NCI-H1092 treated with DMSO at 0.1 percent for 48 hours (cell line): ENCODE measurements at regions not wholly inside any gene's neighbourhood (a gene's known extent, or its start where the extent isn't known, plus 50 kb on each side); places are given as distances from the start of the nearest gene placed in this dataset.
A peak's percentile ranks its signal among the peaks of the same experiment; 100 is the strongest.

Experiments used
- DNase-seq: peaks from one replicate; lab custom pipeline; 2025; lab: John Stamatoyannopoulos, UW

DNA sequence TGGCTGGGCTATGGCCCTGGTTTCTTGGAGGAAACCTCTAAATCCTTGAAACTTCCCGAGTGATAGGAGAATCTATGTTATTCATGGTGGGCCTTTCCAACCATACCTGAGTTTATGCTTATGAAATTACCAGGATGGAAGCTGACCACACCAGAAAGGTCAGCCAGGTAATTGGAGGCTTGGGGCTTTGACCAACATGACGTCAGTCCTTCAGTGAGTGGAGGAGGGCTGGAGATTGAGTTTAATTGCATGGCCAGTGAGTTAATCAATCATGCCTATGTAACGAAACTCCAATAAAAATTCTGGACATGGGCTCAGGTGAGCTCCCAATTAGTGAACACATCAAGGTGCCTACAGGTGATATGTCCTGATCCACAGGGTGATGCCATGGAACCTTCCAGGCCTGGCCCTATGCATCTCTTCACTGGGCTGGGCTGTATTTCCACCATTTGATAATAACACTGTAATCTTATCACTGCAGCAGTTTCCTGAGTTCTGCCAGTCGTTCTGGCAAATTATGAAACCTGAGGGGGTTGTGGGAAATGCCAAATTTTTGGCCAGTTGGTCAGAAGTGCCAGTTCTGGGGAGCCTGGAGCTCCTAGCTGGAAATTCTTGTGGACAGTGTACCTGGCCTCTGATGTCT lies 106.5 kb downstream of the CDH26 start:
- no peak for DNase-seq

DNA sequence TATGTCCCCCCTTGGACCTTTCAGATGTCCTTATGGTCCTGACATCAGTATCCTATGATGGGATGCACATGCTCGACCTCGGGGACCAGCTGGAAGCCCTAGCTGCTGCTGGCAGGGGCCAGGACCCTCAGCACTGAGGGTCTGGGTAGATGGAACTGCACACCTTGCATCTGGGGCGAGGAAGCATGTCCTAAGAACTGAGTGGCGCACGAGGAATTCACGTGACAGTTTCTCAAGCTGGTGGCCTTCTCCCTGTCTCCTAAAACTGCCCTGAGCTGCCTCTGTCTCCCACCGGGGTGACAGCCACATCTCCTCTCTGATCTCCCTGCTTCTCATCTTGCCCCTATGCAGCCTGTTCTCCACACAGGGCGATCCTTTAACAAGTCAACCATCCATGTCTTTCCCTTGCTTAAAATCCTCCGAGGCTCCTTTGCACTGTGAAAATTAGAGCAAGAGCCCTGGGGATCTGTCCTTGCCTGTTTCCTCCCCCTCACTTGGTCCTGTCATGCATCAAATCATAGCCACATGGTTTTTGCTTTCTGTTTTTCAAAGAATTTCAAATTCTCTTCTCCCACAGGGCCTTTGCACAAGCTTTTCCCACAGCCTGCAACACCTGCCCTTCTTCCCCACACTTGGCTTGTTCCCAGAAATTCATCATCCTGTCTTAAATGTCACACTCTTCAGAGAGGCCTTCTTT lies 107.7 kb downstream of the CDH26 start:
- no peak for DNase-seq

DNA sequence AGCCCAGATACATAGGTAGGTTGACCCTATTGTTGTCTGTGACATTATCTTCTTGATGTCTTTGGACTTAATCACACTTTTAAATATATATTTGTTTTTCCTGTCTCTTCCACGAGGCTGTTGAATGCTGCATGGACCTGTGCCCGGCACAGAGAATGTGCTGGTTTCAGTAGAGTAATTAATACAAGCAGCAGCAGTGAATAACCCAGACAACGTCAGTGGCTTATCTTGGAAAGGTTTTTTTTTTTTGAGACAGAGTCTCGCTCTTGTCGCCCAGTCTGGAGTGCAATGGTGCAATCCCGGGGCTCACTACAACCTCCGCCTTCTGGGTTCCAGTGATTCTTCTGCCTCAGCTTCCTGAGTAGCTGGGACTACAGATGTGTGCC lies 108.2 kb downstream of the CDH26 start:
- no peak for DNase-seq

DNA sequence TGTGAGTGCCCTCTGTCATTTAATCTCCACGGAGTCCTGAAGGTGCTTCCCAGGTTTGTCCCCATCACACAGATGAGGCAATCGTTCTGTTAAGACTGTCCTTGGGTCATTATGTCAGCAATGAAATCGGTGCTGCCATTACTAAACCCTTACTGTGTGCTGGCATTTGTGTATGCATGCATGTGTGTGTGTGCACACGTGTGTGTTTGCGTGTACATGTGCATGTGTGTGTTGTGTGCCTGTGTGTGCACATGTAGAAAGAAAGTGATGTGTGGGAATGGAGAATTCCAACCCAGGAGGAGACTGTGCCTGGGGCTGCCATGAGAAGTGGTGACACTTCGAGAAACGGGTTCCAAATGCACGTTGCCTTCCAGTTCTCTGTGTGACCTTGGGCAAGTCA lies 110.3 kb downstream of the CDH26 start:
- DNase-seq, result no peak

DNA sequence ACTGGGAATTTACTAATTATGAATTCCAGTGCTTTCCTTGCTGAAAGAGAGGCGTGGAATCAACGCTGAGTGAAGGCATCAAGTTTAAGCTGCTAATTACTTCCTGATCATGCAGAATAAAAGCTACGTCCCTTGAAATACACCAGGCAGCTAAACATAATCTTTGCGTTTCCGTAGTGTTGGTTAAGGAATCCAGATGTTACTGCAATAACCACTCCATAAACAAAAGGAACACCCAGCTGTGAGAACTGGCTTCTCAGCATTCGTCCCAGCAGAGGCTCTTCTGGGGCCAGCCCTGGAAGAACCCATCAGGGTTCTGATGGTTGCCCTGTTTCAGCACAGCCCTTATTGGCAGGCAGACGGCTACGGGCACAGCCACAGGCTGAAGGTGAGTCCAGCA lies 111.4 kb downstream of the CDH26 start:
- DNase-seq, result no peak

DNA sequence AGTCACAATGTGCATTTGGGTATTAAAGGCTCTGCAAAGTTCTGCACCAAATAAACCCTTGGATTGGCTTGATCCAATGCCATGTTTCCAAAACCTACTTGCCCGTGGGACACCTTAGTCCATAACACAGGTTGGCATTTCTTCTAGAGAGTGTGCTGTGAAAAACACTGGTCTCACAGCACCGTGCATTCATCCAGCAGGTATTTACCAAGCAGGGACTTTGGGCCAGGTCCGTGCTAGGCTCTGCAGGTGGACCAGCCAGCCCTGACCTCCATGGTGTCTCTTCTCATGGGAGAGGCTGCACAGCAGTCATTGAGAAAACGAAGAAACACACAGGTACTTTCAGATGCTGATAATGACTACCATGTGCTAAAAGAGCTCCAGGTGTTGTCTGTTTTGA lies 112.6 kb downstream of the CDH26 start:
- DNase-seq, result no peak

DNA sequence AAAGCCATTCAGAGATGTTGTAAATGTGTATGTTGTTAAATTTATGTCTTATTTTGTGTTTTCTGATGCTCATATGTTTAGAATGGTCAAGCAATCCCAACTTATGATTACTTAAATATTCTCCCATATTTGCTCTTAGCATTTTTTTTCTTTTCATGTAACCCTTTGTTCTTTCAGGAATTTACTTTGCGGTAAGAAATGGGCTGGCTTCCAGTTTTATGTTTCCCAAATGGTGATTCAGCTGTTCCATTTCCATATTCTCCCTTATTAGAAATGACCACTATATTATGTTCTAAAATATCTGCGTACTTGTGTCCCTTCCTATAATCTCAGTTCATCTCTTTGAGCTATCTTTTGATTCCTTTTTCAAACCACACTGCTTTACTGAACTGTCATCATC lies 113.7 kb downstream of the CDH26 start:
- DNase-seq, result no peak

DNA sequence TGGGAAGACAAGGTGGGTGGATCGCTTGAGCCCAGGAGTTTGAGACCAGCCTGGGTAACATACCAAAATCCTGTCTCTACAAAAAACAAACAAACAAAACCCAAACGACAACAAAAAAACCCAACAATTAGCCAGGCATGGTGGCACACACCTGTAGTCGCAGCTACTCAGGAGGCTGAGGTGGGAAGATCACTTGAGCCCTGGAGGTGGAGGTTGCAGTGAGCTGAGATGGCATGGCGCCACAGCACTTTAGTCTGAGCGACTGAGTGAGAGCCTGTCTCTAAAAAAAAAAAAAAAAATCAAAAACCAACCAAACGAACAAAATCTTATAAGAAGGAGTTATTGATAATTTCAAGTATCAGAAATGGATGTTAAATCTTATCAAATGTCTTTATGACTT lies 114.9 kb downstream of the CDH26 start:
- no peak for DNase-seq

DNA sequence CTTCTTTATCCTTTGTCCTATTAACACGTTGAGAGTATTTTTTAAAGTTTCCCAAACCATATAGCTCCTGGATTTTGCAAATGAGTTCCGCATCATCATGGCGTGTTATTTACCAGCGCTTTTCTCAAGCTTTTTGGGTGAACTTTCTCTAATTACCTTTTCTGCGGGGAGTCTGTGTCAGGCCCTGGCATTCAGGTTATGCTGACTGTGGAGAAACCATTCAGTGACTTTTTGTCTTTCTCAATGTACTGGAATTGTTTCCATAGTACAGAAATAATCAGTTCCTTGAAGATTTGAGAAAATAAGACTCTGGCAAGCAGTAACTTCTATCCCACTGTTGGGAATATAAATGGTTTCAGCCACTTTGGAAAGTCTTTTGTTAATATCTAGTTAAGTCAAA lies 115.3 kb downstream of the CDH26 start:
- no peak for DNase-seq

DNA sequence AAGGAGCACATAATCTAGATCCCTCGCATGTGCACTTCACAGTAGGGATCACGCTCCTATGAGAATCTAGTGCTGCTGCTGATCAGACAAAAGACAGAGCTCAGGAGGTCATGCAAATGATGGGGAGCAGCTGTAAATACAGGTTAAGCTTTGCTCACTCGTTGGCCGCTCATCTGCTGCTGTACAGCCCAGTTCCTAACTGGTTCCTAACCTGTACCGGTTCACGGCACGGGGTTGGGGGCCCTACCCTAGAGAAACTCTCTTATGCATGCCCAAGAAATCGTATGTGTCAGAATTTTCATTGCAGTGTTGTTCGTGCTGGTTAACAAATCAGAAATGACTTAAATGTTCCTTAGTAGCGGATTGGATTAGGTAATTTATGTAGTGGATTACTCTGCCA lies 116.1 kb downstream of the CDH26 start:
- DNase-seq, result no peak

DNA sequence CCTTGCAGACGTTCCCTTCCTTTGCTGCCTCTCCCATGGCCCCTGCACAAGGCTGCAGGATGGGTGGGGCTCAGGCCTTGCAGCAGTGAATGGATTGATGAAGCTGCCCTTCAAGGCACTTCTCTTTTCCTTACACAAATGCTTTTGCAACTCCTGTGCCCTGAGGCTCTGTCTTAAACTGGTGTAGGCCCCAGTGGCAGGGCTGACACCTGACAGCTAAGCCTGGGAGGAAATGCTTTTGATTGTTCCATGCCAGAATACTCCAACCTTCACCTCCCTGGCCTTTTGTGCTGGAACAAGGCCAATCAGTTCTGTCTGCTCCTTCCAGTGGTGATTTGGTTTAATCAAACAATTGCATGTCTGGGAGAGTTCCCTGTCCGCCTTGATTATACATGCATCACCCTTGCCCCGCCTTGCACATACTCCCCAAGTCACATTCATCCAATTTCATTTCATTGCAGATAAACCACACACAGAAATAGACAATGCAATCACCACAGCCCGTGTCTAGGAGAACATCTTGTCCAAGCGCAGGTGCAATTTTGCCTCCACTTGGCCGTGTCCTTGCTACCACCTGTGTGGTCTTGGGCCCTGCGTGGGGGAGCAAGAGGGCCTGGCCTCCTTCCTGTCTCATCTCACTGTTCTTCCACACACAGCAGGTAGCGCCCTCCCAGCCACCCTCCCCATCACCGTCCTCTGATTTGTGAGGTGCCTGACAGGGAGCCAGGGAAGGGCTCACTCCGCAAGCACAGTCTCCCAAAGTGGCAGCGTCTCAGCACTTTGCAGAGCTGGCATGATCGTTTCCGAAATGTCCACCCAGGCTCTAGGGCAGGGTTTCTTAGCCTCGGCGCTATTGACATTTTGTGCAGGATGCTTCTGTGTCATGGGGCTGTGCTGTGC lies 120.4 kb downstream of the CDH26 start:
- no peak for DNase-seq

DNA sequence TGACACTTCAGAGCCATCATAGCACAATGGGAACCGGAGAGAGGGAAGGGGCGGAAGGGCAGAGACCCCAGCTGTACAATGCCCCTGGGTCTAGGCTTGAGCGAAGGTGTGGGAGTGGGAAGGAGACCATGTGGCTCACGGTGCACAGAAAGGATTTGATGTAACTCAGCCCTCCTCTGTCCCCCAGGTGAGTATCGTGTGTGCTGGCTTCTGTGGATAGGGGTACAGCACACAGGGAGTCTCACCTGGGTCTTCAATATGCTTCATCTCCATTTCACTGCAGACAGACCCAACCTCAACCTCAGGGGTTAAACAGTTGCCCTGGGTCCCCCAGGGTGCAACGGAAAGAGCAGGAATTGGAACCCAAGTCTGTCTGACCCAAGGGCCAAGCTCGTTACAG lies 122.2 kb downstream of the CDH26 start:
- no peak for DNase-seq

DNA sequence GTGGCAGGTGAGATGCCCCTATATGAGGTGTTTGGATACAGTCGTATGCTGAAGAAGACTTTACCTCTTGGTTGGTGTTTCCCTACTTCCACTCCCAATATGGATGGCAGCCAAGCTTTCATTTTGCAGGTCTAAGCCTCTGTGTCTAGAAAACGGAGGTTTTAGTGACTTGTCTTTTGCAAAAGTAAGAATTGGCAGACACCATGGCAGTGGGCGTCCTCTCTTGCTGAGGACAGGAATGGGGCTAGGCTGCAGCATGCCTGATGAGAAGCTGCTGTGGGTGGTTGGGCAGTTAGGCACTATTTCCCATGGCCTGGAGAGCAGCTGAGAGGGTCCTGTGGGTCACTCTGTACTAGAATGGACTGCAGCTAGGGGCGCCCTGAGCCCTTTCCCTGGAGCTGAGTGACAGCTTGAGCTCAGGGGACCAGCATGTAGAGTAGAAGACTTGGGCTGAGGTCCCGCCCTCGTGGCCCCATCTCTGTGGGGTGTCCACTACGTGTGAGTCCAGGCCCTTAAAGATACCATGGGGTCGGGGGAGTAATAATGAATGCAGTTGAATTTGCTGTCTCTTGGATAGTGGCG lies 127.4 kb downstream of the CDH26 start:
- no peak for DNase-seq

DNA sequence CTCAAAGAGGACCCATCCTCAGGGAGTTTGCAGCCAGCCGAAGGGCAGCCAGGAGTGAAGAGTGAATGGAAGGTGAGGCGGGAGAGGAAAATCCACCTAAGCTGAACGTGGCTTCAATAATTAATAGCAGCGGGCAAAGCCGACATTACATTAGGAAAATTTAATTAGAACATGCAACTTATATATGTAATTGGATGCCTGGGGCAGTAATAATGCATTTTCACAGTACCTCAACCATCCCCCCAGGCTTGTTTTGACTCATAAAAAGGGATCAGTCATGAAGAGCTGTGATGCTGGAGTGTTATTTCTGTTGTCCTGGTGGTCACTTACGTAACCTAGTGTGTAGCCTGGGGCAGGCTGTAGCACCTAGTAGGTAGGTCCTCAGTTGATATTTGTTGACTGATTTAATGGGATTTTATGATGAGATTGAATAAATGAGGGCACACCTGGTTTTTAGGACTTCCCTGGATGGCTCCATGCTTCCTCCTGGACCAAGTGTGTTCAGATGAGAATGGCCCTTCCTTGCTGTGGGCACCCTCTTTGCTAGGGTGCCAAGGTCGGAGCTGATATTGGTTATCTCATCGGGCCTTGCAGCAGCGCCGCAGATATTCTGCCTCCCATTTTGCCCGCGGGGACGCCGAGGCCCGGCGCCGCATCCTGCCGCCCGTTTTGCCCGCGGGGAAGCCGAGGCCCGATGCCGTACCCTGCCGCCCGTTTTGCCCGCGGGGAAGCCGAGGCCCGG lies 128.8 kb downstream of the CDH26 start:
- DNase-seq, result no peak

DNA sequence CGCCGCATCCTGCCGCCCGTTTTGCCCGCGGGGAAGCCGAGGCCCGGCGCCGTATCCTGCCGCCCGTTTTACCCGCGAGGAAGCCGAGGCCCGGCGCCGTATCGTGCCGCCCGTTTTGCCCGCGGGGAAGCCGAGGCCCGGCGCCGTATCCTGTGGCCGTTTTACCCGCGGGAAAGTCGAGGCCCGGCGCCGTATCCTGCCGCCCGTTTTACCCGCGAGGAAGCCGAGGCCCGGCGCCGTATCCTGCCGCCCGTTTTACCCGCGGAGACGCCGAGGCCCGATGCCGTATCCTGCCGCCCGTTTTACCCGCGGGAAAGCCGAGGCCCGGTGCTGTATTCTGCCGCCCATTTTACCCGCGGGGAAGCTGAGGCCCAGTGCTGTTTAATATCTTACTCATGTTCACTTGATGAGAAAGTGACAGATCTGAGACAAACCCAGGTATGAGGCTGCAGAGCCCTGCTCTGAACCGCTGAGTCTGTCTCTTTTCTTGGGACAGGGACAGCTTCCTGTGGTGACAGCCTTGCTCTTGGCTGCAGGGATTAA lies 129.4 kb downstream of the CDH26 start:
- DNase-seq, result no peak

DNA sequence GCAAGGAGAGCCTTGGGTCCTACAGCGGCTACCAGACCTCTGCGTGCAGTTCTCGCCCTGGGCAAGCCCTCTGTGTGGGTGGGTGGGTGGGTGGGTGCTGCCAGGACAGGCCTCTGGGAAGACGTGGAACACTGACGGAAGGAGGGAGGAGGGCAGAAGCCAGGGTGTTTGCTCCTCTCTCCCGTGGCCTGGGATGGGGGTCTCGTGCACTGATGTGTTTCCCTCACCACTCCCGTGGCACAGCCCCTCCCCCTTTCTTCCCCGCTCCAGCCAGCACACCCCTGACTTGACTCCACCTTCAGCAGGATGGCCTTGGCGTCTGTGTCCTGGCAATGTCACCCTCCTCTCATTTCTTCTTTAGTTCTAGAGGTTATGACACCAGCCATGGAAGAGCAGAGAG lies 130.0 kb downstream of the CDH26 start:
- no peak for DNase-seq

DNA sequence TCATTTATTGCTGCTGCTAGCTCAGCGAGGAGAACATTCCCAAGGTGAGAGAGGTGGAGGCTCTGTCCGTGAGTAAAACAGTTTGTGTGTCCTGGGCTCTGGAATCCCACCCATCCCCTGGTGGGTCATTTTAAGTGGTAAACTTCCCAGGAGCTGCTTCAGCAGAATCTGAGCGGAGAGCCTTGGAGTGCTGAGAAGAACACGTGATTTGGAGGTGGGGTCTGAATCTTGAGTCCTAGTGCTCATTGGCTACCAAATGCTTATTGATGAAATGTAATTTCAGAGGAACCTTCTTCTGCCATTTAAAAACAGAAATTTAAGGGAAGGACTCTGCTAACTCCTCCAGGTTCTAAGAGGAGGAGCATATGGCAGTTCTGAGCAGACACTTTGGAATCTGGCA lies 132.4 kb downstream of the CDH26 start:
- no peak for DNase-seq

DNA sequence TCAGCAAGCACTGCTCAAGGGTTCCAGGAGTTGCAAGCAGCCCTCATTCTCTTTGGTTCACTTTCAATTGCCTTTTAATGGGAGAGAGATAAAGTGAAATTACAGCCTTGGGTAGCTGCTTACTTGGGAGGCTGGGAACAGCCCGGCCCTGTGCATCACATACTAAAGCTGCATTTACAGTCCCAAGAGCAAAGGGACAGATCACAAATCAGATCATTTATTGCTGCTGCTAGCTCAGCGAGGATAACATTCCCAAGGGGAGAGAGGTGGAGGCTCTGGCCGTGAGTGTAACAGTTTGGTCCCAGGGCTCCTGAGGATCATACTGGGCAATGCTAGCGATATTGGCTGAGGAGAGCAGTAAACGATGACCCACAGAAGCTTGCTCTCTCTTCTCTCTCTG lies 133.1 kb downstream of the CDH26 start:
- DNase-seq, result no peak

DNA sequence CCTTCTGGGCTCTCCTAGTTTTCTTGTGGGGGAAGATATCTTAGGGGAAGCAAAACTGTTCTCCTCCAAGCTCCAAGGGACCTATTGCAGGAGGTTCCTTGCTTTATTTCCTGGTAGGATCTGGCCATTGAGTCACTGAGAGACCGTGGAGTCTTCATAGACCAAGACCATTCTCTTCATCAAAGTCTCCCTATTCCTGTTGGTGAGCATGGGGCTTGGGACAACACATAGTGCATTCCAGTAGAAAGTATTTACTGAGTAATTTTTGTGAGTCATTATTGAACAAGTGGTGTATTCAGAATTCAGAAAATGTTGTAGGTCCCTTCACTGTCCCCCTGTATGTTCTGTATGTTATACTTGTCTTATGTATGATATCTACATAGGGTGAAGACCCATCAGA lies 133.6 kb downstream of the CDH26 start:
- DNase-seq, result no peak

DNA sequence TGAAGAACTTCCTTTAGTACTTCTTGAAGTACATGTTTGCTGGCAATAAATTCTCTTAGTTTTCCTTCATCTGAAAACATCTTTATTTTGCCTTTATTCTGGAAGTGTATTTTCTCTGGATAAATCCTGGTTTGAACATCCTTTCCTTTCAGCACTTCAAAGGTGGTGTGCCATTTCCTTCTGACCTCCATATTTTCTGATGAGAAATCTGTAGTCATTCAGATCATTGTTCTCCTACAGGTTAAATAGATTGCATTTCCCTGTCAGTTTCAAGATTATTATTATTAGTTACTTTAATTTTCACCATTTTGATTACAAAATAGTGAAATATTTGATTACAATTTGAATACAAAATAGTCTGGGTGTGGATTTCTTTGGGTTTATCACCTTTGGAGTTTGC lies 134.5 kb downstream of the CDH26 start:
- DNase-seq, result peak; percentile 12

DNA sequence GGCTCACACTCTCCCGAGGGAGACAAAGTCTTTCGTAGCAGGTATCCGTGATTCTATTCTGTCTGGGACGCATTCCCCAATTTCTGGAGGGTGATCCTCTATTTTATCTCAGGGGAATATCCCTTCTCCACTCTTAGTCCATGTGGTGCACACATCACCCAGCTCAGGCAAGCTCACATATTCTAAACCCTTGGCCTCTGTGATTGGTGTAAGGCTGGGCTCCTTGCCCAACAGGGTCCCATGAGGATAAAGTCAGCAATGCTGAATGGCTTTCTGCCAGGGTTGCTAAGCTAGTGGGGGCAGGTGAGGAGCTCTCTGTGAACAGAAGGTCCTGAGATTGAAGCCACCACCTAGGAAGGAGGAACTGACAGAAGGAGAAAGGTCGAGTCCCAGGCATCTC lies 137.2 kb downstream of the CDH26 start:
- DNase-seq, result peak; percentile 95

DNA sequence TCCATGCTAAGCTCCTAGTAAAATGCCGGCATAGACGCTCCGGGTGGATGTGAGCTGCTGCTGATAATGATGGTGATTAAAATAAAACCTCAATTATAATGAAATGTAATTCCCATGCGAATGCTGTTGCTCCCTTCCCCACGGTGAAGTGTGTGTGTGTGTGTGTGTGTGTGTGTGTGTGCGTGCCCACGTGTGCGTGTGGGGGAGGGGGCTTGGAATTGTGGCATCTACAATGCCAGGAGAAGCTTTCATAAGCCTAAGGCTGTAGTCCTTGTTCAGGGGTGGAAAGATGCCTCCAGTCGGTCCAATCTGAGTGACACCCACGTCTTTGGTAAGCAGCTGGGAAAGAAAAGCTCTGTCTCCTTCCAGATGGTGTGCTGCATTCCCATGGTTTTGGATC lies 137.9 kb downstream of the CDH26 start:
- no peak for DNase-seq
